HG03095 (cell line): ENCODE measurements at regions not wholly inside any gene's neighbourhood (a gene's known extent, or its start where the extent isn't known, plus 50 kb on each side); places are given as distances from the start of the nearest gene placed in this dataset.

Experiments used
- ATAC-seq: cut with Tn5 transposase; IDR thresholded peaks from one replicate; pipeline ENCODE4 v1.9.1; 2021; ENCODE audit warnings: moderate library complexity; ENCODE audit not compliant: unreplicated experiment

GRCh38 chr16:85463672-85464382, 149.3 kb upstream of the GSE1 start:
- ATAC-seq = no peak

DNA sequence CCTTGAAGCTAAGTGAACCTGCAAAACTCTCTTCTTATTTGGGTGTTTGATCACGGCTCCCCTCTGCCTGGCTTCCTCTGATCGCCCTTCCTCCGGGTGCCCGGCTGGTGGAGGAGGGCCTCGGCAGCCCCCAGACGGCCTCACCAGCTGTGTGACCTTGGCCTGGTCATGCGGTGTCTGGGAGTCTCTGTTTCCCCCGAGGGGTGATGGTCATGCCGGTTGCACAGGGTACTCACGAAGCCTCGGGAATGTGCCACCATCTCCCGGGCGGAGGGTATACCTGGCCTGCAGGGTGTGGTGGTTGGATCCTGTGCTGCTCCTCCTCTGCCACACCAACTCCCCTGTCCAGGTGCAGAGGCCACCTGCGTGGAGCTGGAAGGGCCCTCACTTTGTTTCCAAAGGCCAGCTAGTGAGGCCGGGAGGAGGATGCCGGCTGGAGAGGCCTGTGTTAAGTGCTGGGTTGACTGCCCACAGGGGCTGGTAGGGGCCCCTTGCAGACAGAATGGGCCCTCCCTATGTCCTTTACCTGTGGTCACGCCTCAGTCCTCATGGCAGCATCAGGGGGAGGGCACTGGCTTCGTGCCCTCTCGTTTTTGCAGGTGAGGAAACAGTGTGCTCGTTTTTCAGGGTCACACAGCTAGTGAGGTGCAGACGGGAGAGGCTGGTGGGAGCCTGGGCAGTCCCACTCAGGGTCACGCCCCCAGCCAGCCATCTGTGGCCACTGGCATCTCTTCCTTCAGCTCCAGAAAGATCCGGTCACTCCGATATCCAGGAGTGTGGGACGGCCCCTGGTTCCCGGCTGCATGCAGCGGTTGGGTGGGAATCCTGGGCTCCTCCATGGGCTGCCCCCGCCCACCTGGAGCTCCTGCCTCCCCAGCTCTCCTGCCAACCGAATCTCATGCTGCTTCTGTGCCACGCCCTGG, 148.5 kb upstream of the GSE1 start:
- no peak for ATAC-seq

DNA sequence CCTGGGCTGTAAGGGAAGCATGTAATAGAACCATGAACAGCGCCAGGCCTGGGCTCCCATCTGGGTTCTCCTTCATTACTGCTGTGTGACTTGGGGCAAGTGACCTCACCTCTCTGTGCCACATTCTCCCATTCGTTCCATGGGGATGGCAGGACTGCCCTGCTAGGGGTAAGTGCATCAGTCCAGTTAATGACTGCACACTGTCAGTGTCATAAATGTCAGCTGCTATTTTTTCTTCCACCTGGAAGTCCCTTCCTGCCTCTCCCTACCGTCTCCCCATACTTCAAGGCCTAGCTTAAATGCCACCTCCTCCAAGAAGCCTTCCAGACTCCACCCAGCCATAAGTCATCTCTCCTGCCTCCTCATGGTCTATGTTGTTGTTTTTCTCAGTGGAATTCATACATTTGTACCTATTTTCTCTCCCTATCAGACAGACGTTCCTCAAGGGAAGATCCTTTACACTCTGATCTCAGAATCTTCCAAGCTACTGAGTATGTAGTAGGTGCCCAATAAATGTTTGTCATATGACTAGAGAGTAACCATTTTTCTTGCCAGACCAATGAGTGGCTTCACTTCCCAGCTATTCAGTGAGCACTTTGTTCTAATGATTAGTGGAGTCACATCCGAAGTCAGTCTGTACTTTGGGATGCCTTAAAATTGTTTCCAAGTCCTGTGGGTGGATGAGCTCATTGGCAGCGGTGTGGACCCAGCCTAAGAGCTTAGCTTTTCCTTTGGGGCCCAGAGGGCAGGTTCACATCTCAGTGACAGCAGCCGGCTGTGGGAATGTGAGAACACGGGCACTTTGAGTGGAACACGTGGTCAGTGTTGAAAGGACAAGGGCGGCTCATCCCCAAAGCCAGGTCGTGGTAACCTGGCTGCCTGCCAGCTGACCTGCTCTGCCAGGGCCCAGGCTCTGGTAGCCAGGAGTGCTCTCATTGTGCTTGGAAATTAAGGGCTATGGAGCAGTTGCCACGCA, 147.5 kb upstream of the GSE1 start:
- ATAC-seq = no peak

- no peak for ATAC-seq
Observed at GRCh38 chr16:85466304-85466700, 146.8 kb upstream of the GSE1 start.

DNA sequence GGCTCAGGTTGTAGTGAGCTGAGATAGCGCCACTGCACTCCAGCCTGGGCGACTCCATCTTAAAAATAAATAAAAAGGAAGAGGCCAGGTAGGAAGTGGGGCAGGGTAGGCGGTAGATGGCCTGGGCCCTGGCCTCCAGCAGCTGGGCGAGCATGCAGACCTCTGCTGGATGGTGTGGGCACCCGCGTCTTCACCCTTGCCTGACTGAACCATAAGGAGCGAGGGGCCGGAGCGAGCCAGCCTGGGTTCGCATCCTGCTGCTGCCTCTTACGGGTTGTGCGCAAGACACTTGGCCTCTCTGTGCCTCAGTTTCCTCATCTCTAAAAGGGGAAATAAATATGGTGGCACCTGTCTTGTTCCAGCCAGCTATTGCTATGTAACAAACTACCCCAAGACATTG, 146.1 kb upstream of the GSE1 start:
- ATAC-seq = no peak

- no peak for ATAC-seq
Observed at GRCh38 chr16:85469929-85470590, 143.1 kb upstream of the GSE1 start.

- ATAC-seq = no peak
Observed at GRCh38 chr16:85470873-85471272, 142.2 kb upstream of the GSE1 start.

- ATAC-seq = no peak
Observed at GRCh38 chr16:85471469-85472431, 141.4 kb upstream of the GSE1 start.

GRCh38 chr16:85472514-85472913, 140.6 kb upstream of the GSE1 start:
- ATAC-seq = no peak

- no peak for ATAC-seq
Observed at GRCh38 chr16:85473323-85473722, 139.8 kb upstream of the GSE1 start.

- no peak for ATAC-seq
Observed at GRCh38 chr16:85473909-85474620, 139.1 kb upstream of the GSE1 start.

GRCh38 chr16:85474621-85475217, 138.4 kb upstream of the GSE1 start:
- no peak for ATAC-seq

- ATAC-seq = no peak
Observed at GRCh38 chr16:85475233-85475632, 137.9 kb upstream of the GSE1 start.

GRCh38 chr16:85475691-85476300, 137.3 kb upstream of the GSE1 start:
- ATAC-seq = no peak

GRCh38 chr16:85476389-85476788, 136.7 kb upstream of the GSE1 start:
- no peak for ATAC-seq

GRCh38 chr16:85477801-85478363, 135.2 kb upstream of the GSE1 start:
- no peak for ATAC-seq

DNA sequence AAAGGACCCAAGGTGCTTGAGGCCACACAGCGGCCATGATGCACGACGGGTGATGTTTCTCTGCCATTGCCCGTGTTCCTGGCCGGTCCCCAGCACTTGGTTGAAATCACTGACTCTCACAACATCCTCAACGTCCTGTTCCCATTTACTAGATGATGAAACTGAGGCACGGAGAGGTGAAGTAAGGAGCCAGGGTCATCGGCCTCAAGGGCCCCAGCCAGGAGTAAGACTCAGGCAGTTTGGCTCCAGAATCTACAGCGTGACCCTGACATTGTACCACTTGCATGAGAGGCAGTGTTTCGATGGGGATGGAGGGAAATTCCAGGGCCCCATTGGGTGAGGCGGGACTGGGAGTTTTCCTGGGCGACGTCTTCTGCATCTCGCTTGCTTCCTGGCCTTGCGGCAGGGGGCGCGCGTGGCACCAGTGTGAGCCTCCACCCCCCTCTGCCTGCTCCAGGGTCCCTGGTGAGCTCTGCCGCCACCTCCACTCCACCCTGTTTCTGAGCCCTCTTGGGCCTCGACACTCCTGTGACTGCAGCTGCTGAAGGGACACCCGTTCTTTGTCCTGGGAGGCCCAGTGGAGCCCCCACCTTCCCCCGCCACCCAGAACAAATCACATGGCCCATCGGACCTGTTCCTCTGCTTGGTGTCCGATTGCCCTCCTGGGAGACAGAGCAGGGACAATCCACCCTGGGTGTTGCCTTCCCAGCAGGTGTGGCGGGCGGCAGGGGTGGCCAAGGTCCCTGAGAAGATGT, 133.0 kb upstream of the GSE1 start:
- ATAC-seq = no peak
